NCI-H524 (cell line): ENCODE measurements at regions not wholly inside any gene's neighbourhood (a gene's known extent, or its start where the extent isn't known, plus 50 kb on each side); places are given as distances from the start of the nearest gene placed in this dataset.
A peak's percentile ranks its signal among the peaks of the same experiment; 100 is the strongest.

Source experiments
- DNase-seq, 2 experiments: peaks; one replicate each; lab custom pipeline; 2025; lab: John Stamatoyannopoulos, UW

DNA sequence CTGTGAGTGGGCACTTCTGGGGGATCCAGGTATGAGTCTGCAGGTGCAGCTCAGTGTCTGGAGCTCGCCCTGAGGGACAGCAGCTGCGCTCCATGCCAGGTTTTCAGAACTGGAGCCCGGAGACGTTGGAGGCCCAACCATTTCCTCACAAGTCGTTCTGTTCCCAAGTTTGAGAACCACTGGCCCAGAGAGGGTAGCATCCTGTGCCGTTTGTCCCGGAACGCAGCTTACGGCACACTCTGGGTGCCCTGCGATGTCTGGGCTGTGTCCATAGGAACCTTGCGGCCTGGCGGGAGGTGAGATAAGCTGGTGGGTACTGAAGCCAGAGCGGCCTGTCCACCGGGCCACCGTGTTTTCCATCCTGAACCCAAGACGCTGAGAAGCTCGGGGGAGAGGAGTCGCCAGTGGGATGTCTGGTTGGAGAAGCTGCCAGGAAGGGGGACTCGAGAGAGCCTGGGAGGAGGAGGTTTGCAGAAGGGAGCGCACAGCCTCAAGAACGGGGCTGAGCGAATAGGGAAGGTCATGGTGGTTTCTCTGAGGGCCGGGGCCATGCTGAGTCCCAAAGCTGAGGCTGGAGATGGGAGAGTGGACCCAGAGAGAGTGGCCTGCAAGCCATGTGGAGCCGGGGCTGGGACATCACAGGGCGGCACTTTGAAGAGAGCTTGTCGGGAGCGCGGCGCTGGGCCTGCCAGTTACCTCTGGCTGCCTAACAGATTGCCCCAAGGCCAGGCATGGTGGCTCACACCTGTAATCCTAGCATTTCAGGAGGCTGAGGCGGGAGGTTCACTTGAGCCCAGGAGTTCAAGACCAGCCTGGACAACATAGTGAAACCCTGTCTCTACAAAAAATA lies 211.0 kb upstream of the GSE1 start:
- DNase-seq: no peak

DNA sequence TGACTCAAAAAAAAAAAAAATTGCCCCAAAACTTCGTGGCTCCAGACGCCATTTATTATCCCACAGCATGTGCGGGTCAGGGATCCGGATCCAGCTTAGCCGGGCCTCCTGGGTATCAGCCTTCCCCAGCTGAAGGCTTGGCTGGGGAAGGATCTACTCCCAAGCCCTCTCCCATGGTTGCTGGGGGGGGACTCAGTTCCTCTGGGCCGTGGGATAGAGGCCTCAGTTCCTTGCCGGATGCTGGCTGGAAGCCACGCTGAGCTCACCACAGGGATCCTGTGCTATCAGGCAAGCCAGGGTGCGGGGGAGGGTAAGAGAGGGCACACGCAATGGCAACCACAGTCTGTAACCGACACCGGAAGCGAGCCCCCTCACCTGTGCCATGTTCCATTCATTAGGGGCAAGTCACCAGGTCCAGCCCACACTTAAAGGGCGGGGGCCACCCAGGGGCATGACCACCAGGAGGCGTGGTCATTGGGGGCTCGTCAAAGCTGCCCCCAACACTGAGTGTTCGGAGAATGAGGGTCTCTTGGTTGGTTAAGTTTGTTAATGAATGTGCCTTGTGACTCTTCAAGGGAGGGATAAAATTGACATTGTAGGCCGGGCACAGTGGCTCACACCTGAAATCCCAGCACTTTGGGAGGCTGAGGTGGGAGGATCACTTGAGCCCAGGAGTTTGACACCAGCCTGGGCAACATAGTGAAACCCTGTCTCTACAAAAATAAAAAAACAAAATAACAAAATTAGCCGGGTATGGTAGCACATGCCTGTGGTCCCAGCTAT lies 210.0 kb upstream of the GSE1 start:
- DNase-seq: no peak

DNA sequence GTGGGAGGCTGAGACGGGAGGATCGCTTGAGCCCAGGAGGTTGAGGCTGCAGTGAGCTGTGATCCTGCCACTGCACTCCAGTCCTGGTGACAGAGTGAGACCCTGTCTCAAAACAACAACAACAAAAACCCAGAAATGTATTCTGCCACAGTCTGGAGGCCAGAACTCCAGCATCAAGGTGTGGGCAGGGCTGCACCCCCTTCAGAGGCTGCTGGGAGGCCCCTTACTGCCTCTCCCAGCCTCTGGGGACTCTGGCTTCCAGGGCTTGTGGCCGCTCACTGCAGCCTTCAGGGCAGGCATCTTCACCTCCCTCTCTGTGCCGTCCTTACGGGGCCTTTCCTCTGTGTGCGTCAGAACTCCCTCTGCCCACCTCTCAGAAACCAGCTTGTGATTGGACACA lies 209.4 kb upstream of the GSE1 start:
- DNase-seq: no peak

DNA sequence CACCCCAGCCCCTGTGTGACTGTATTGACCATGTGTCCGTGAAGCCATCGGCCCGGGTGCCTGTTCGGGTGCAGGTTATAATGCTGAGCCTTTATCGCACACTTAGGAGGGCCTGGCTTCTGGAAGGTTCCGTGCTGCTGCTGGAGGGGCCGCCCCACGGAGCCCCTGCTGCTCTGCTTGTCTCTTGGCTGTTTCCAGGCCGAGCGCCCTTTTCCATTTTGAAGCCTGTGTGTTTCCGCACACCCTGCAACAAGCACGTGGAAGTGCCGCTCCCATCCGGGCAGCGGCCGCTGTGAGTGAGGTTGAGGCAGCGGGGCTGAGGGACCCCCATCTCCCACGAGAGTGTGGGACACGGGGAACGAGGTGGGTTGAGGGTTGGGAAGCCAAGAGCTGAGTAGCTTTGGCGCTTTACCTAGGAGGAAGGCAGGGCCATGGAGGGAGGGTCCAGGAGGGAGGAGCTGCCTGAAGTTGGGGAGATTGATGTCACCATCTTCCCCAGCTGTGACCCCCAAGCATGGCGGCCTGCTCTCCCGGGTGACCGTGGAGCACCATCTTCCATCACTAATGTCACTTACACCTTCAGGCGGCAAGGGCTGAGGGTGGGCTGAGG lies 200.1 kb upstream of the GSE1 start:
- DNase-seq: no peak

DNA sequence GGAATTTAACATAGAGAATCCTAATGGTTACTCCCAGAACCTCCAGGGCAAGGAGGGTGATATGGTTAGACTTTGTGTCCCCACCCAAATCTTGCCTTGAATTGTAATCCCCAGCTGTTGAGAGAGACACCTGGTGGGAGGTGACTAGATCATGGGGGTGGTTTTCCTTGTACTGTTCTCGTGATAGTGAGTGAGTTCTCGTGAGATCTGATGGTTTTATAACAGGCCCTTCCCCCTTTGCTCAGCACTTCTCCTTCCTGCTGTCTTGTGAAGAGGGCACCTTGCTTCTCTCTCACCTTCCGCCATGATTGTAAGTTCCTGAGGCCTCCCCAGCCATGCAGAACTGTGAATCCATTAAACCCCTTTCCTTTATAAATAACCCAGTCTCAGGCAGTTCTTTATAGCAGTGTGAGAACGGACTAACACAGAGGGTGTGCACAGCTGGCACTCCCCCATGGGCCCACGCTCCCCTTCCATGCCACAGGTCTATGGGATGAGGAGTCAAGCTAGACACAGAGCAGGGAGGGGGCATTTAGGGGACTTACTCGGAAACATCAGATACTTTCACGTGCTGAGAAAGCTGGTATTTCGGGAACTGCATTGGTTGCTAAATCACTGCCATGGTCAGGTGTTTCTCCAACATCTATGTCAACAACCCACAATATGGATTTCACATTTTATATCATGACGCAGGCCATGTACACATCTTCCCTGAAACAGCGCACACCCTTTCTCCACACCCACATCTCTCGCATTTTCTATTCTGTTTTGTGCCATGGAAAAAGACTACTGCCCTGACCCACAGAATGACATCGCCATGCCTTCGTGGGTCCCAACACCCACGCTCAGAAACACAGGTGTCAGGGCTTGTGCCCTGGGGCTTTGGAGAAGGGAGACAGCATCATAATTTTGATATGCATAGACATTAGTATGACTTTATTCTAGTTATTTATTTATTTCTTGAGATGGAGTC lies 199.1 kb upstream of the GSE1 start:
- no peak for DNase-seq

DNA sequence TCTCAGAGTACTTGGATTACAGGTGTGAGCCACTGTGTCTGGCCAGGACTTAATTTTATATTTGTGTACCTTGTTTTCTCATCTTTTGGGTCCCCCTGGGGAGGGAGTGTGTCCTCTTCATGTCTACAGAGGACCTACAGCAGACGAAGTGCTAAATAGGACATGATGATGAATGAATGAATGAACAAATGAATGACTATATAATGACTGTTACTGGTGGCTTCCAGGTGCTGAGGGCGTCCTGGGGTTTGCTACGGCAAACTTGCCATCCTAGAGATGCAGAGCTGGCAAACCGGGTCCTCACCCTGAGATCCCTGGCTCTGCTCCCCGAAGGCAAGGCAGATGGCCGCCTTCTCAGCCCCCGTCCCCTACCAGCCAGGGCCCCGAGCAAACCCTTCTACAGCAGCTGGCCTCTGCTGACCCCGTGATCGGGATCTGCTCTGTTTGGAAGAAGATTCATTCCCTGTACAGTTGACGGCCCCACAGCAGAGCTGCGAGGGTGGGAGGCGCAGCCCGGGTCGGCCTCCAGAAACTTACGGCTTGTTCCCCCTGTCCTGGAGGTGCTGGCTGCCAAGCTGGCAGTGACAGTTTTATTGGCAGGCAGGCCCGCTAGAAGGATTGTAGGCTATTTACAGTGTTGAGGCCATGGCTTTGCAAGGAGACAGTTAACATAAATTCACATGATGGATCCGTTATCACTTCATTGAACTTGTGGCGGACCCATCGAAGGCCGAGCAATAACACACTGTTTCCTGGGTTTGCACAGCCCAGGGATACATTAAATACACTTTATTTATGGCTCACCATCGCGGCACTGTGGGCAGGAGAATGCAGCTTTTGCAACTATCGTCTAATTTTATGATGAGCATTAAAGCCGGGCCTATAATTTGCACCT lies 197.7 kb upstream of the GSE1 start:
- DNase-seq: peak; percentile 59 to 87

DNA sequence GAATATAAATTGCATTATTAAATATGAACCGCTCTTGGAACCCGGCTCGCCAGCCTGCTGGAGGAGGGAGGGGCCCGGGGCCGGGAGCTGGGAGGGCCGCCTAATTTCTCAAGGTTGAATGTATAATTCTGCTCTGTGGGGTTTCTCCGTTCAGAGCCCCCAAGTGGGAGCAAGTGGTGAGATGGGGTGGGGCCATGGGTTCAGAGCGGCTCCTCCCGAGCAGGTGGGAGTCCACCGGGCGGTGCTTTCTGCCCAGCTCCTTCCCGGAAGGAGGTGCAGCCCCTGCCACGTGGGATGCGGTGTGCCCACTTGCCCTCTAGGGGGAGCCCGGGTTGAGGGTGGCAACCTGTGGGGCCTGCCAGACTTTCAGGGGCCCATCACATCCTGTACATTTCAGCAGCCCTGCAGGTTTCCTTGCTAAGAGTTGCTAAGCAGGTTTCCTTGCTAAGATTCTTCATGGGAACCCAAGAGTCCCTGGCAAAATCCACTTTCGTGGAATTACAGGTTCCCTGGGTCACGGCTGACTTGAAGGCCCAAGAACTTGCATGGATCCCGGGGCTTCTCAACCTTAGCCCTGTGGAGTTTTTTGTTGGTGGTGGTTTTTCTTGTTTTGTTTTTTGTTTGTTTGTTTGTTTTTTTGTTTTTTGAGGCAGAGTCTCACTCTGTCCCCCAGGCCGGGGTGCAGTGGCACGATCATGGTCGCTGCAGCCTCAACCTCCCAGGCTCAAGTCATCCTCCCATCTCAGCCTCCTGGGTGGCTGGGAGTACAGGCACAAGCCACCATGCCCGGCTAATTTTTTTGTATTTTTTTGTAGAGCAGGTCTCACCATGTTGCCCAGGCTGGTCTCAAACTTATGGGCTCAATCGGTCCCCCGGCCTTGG lies 196.7 kb upstream of the GSE1 start:
- peak; percentile 71 to 85 for DNase-seq

DNA sequence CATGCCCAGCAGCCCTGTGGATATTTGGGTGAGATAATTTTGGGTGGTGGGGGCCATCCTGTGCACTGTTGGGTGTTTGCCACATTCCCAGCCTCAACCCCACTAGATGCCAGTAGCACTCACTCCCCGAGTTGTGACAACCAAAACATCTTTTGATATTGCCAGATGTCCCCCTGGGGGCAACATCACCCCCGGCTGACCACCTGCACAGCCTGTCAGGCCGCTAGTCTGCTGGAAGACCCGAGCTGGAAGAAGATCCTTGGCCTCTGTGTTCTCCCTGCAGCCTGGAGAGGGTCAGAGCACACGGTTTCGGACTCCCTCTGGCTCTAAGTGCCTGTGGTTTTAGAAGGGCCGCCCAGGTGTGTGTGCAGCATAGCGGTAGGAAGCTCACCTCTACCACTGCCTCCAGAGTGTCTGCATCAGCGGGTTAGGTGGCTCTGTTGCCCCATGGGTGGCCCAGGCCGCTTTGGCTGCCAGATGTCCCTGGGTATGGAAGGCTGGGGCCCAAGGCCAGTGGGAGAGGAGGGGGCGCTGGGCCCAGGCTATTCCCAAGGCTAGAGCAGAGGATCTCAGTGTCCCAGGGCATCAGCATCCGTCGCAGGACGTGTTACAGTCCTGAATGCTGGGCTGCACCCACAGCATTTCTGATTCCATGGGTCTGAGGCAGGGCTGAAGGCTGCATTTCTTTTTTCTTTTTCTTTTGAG lies 195.8 kb upstream of the GSE1 start:
- peak in 1 of 2 experiments; percentile 51 for DNase-seq

DNA sequence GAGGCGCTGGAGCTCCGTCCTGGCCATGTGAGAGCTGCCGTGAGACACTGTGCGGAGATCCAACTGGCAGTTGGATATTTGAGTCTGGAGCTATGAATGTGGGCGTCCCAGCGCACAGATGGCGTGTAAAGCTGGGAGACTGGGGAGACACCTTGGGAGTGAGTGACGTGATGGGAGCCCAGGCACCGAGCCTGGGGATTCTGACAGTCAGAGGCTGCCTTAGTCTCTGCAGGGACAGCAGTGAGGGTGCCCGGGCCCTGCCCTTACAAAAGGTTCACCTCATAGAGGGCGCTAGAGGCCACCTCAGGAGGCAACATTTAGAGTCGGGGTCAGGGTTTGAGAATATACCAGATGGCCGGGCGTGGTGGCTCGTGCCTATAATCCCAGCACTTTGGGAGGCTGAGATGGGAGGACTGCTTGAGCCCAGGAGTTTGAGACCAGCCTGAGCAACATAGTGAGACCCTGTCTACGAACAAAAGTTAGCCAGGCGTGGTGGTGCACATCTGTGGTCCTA lies 194.1 kb upstream of the GSE1 start:
- peak; percentile 91 to 95 for DNase-seq

DNA sequence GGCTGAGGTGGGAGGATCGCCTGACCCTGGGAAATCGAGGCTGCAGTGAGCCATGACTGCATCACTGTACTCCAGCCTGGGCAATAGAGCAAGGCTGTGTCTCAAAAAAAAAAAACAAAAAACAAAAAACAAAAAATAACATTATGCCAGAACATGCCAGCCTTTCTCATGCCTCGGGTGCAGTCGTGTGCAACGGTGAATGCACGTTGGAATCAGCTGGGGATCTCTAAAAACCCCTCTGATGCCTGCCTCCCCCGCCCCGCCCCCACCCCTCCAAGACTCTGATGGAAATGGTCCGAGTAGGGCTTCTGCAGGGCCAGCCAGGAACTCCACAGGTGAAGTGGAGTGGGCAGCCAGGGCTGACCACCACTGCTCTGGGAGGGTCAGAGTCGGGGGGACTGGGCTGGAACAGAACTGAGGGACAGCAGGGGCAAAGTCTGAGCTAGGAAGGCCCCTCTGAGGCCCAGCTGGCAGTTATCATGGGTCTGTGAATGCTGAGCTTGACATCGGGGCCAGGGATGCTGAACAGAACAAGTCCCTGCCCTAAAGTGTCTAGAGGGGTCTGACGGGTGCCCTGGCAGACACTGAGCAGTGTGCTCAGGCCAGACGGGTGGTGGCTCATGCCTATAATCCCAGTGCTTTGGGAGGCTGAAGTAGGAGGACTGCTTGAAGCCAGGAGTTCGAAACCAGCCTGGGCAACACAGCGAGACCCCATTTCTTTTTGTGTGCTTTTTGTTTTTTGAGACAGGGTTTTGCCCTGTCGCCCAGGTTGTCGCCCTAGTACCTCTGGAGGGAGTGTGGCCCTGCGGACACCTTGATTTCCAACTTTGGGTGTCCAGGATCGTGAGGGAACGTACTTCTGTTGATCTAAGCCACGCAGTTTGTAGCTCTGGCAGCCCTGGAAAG lies 193.4 kb upstream of the GSE1 start:
- DNase-seq: no peak

DNA sequence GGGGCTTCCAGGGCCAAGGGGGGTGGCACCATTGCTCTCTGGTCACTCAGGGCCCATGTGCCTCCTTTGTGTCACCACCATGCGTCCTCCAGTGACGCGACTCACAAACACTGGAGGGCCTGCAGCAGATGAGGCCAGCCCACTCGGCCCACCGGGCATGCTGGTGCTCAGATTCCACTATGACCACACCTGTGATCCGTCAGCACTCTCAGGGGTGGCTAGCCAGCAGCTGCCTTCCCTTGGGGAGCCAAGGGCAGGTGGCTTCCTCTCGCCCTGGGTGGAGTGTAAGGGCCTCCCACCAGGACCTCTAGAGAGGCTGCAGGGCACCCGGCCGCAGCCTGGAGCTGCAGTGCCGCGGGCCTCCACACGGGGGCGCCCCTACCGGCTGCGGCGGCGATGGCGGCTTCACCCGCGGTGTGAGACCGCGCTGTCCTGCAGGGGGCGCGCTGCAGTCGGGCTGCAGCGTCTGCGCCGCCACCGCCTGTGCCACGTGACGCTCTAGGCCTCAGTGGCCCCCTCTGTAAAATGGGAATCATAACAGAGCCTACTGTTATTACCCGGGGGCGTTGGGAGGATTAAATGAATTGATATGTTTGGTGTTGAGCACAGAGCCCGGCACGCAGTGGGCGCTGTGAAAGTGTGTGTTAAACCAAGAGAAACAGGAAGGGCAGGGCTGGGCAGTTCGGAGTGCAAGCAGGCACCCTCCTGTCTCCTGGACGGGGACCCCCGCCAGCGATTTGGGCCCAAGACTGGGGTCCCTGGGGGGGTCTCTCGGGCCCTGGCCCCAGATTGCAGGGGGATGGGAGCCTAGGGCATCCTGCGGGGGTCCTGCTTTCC lies 192.4 kb upstream of the GSE1 start:
- DNase-seq: peak in 1 of 2 experiments; percentile 53

DNA sequence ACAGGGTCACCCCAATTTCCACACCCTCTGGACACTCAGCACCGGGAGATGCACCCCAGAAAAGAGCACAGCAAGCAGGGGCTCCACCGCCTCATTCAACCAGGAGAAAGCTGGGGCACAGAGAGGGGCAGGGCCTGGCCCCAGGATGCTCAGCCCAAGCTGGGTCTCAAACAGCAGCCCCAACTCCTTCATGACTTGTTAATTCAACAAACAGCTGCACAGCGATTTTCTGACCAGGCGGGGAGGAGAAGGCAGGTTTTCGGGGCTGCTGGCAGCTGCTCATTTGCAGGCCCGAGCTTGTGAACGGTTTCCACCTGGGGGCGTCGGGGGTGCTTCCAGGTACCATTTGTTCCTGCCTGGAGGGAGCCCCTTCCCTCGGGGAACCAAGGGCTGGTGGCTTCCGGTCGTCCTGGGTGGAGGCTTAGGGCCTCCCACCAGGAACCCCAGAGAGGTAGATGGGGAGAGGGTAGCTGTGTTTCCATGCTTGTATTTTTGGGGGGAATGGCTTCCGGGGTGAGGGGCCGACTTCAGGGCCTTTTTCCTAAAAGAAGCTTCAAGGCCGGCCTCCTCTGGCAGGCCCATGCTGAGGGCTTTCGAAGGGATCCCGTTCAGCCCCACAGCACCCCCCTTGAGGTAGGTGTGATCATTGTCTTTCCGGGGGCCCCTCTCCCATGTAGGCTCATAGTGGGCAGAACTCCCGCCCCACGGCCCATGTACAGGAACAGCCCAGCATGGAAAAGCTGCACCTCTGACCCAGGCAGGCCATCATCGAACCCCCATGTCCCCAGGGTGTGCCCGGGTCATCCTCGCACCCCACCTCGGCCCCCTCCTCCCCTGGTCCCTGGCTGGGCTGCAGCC lies 191.6 kb upstream of the GSE1 start:
- DNase-seq: no peak

DNA sequence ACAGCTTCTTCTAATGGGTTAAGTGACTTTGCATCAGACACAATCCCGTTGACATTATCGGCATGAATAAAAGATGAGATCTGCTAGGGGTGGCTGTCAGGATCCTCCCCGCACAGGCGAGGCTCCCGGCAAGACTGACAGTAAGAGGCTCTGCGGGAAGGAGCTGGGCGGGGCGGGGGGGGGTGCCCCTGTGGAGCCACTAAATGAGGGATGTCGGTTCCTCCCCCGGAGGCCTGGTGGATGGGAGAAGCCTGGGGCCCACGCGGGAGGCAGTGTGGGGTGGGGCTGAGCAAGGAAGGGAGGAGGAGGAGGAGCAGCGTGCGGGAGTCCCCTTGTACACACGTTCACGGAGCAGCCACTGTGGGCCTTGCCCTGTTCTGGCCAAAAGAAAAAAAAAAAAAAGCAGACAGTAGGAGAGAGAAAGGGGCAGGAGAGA lies 190.9 kb upstream of the GSE1 start:
- DNase-seq: peak in 1 of 2 experiments; percentile 61

DNA sequence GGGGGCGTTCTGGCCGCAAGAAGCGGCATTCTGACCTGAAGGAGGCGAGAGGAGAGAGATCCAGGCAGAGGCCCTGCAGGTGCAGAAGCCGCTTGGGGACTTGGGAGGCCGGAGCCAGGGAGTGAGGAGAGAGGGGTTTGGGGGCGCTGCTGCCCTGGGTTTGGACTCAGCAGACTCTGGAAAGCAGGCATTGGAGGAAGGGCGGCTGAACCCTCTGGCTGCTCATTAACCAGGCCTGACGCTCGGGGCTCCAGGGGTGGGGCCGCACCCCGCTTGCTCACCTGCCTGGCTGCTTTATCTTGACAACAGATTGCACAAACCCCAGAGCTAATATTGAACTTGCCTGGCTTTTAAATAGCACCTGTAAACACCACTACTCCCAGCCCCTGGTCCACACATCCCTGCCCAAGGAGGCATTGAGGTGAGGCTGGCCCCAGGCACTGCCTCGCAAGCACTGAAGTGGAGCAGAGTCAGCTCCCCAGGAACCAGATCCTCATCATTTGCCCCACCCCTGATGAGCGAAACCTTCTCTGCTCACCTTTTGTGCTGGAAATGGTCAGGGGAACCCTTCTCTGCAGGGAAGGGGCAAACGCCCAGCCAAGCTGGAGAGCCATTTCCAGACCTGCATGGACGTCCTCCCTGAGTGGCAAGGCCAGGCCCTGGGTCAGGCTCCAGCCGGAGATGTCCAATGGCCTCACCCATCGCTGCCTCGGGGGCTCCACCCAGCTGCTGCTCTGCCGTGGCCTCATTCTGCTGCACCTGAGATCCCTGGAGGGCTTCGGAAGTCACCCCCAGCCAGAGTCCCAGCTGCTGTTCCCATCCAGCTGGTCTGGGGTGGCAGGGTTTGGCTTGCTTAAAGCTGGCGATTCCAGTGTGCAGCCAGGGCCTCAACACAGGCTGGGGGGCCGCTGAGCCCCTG lies 190.2 kb upstream of the GSE1 start:
- DNase-seq: peak in 1 of 2 experiments; percentile 62

DNA sequence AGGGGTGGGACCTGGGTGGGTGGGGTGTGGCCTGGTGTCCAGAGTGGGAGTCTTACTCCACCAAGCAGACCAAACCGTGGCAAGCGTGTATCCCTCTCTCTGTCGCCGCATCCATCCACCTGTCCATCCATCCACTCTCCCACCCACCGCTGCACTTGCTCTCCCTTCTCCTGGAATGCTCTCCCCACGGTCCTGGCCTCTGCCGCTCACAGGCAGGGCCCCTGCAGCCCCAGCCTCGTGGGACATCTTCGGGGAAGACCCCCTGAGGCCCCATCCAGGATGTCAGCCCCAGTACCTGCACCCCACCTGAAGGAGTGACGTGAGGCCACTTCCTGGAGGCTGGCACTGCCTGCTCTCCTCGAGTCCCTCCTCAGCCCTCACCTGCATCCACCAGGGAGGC lies 189.5 kb upstream of the GSE1 start:
- no peak for DNase-seq
